ENCODE measurements at regions not wholly inside any gene's neighbourhood (a gene's known extent, or its start where the extent isn't known, plus 50 kb on each side); places are given as distances from the start of the nearest gene placed in this dataset.

GRCh38 chr12:67025543-67026114 lies 243.5 kb upstream of the CAND1 start:
- no peak overlapping the region for H3K27ac ChIP-seq
- peak; percentile 92 for TF ChIP-seq CTCF (conservative IDR thresholded peaks at IDR 0.05)

- no peak overlapping the region for H3K27ac ChIP-seq
- TF ChIP-seq CTCF (conservative IDR thresholded peaks at IDR 0.05) = no peak
Measured at GRCh38 chr12:67026487-67027246, 242.5 kb upstream of the CAND1 start.

GRCh38 chr12:67028529-67028928 lies 240.6 kb upstream of the CAND1 start:
- no peak overlapping the region for H3K27ac ChIP-seq
- no peak for TF ChIP-seq CTCF (conservative IDR thresholded peaks at IDR 0.05)

GRCh38 chr12:67034110-67034879 lies 234.9 kb upstream of the CAND1 start:
- no peak for TF ChIP-seq CTCF (conservative IDR thresholded peaks at IDR 0.05)
- H3K27ac ChIP-seq = no peak overlapping the region

- H3K27ac ChIP-seq = 0 out of 2 replicates have a peak overlapping the region, but pooled peaks have one; percentile 2
- TF ChIP-seq CTCF (conservative IDR thresholded peaks at IDR 0.05) = no peak
Measured at GRCh38 chr12:67035121-67035520, 234.0 kb upstream of the CAND1 start.

GRCh38 chr12:67038486-67038885 lies 230.7 kb upstream of the CAND1 start:
- TF ChIP-seq CTCF (conservative IDR thresholded peaks at IDR 0.05) = no peak
- no peak overlapping the region for H3K27ac ChIP-seq

All from VCaP (cell line).